ENCODE measurements at regions not wholly inside any gene's neighbourhood (a gene's known extent, or its start where the extent isn't known, plus 50 kb on each side); places are given as distances from the start of the nearest gene placed in this dataset.

GRCh38 chr16:85989863-85990643 is 91.1 kb downstream of the IRF8 start:
- TF ChIP-seq CTCF (IDR thresholded peaks at IDR 0.05; ENCODE audit: extremely low read depth in 1 of 2, insufficient read depth in 1 of 2, low read depth in 1 of 2, low read length in 2 of 2) (no peak), POLR2AphosphoS5 (IDR thresholded peaks at IDR 0.05; ENCODE audit: insufficient read depth, low read depth, low read length) (no peak), EZH2 (IDR thresholded peaks at IDR 0.05; ENCODE audit: borderline replicate concordance, low read depth, low read length, severe bottlenecking) (no peak), POLR2A (IDR thresholded peaks at IDR 0.05; ENCODE audit: low read depth, low read length) (no peak), FOS (IDR thresholded peaks at IDR 0.05; ENCODE audit: borderline replicate concordance, insufficient read depth, low read length) (no peak), MYC (IDR thresholded peaks at IDR 0.05; ENCODE audit: low read depth, low read length) (no peak), MAX (IDR thresholded peaks at IDR 0.05; ENCODE audit: insufficient read depth, insufficient read length) (no peak), GATA2 (IDR thresholded peaks at IDR 0.05; ENCODE audit: insufficient read depth, insufficient read length, low read depth, low read length) (no peak)

Data from endothelial cell of umbilical vein (primary cell).